ENCODE measurements at regions not wholly inside any gene's neighbourhood (a gene's known extent, or its start where the extent isn't known, plus 50 kb on each side); places are given as distances from the start of the nearest gene placed in this dataset.
"Not testable (repeated sequence)": the region's sequence is repeated elsewhere in the genome, so short reads cannot be mapped to it uniquely, and the experiment has no call there.

DNA sequence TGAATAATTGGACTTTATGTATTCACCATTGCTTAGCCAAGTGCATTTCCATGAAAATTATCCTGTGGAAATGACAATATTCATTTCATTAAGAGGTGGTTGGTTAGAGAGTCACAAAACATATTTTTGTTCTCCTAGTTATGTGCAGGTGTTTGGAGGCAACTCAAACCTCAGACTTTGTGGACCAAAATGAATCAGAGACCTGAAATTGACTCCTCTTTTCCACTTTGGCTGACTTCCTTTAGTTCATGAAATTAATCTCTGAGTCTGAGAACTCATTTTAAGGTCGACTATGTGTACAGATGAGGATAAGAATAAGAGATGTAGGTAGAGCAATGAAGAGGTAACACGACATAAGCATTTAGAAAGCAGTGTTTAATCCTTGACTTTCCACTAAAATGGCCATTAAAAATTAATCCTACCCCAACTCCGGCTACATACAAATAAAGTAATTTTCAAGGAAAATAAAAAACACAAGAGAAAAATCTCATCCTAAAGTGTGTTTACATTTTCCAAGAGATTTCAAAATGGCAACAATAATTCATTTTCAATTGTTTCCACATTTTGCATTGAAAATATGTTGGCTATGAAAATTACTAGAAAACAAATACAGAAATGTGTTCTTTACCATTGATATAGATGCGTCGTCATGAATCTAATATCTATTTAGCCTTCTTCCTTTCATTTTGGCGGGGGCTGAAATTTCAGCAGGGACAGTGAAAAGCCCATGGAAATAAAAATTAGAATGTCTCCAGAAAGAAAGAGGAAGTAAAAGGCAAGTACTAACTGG lies 185.4 kb upstream of the CSNK1A1L start:
- Histone ChIP-seq H3K27me3 (no peaks in the 10 kb centered on the region), H3K4me3 (no peak overlapping the region), H3K9me3 (replicated peaks in 1 of 3) (no peaks in the 10 kb centered on the region), H3K27ac (no peak overlapping the region), H3K4me1 (replicated peaks in 1 of 2) (no peaks in the 10 kb centered on the region), H3K36me3 (replicated peaks in 1 of 2) (no peaks in the 10 kb centered on the region)
- intact Hi-C loops (cut with DNase I), result no loop called here
- TF ChIP-seq CTCF (IDR thresholded peaks at IDR 0.05), result no peak
- WGBS, 4 donors, result 76 to 80% (median 78%) methylated on average over 6 of the region's 6 CpGs
- no peak for DNase-seq

GRCh38 chr13:37289212-37289935 lies 183.9 kb upstream of the CSNK1A1L start:
- 64 to 69% (median 68%) methylated on average over 6 of the region's 6 CpGs for WGBS, 4 donors
- no peak for TF ChIP-seq POLR2A (IDR thresholded peaks at IDR 0.05)
- no peak for TF ChIP-seq CTCF (IDR thresholded peaks at IDR 0.05)

GRCh38 chr13:37288057-37288720 lies 182.7 kb upstream of the CSNK1A1L start:
- no peaks in the 10 kb centered on the region for H3K9me3 ChIP-seq (replicated peaks in 1 of 3)
- no peaks in the 10 kb centered on the region for H3K4me1 ChIP-seq (replicated peaks in 1 of 2)
- no peak for DNase-seq
- intact Hi-C loops (cut with DNase I), result no loop called here
- no peaks in the 10 kb centered on the region for H3K27me3 ChIP-seq
- no peak overlapping the region for H3K27ac ChIP-seq
- 59 to 76% (median 62%) methylated on average over 6 of the region's 6 CpGs for WGBS, 4 donors
- TF ChIP-seq CTCF (IDR thresholded peaks at IDR 0.05) (no peak), POLR2A (IDR thresholded peaks at IDR 0.05) (no peak)
- H3K36me3 ChIP-seq (replicated peaks in 1 of 2), result no peaks in the 10 kb centered on the region
- H3K4me3 ChIP-seq, result no peak overlapping the region

More at GRCh38 chr13:37289212-37289935, 183.9 kb upstream of the CSNK1A1L start:
- H3K4me1 ChIP-seq (replicated peaks in 1 of 2), result no peaks in the 10 kb centered on the region
- DNase-seq, result no peak
- no peak overlapping the region for H3K4me3 ChIP-seq
- no peaks in the 10 kb centered on the region for H3K36me3 ChIP-seq (replicated peaks in 1 of 2)
- no peaks in the 10 kb centered on the region for H3K27me3 ChIP-seq
- no peaks in the 10 kb centered on the region for H3K9me3 ChIP-seq (replicated peaks in 1 of 3)
- intact Hi-C loops (cut with DNase I), result no loop called here
- H3K27ac ChIP-seq, result no peak overlapping the region

DNA sequence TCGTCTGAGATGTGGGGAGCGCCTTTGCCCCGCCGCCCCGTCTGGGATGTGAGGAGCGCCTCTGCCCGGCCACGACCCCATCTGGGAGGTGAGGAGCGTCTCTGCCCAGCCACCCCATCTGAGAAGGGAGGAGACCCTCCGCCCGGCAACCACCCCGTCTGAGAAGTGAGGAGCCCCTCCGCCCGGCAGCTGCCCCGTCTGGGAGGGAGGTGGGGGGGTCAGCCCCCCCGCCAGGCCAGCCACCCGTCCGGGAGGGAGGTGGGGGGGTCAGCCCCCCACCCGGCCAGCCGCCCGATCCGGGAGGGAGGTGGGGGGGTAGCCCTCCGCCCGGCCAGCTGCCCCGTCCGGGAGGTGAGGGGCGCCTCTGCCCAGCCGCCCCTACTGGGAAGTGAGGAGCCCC lies 174.8 kb upstream of the CSNK1A1L start:
- H3K4me3 ChIP-seq; H3K27ac ChIP-seq; intact Hi-C loops (cut with DNase I); H3K4me1 ChIP-seq (replicated peaks in 1 of 2); H3K9me3 ChIP-seq (replicated peaks in 1 of 3); H3K36me3 ChIP-seq (replicated peaks in 1 of 2); H3K27me3 ChIP-seq; DNase-seq: not testable (repeated sequence)
- 84 to 91% methylated on average over 6 to 28 of the region's 28 CpGs; no CpG with 5 or more reads in 2 of the 4 donors for WGBS, 4 donors
